GM19455 (cell line): ENCODE measurements at regions not wholly inside any gene's neighbourhood (a gene's known extent, or its start where the extent isn't known, plus 50 kb on each side); places are given as distances from the start of the nearest gene placed in this dataset.
A peak's percentile ranks its signal among the peaks of the same experiment; 100 is the strongest.
"Not testable (repeated sequence)": the region's sequence is repeated elsewhere in the genome, so short reads cannot be mapped to it uniquely, and the experiment has no call there.

Experiments
- ATAC-seq: cut with Tn5 transposase; IDR thresholded peaks from one replicate; pipeline ENCODE4 v1.9.1; 2021; ENCODE audit not compliant: unreplicated experiment

- no peak for ATAC-seq
Measured at GRCh38 chr2:89831641-89832498, 1140.4 kb downstream of the RPIA start.

DNA sequence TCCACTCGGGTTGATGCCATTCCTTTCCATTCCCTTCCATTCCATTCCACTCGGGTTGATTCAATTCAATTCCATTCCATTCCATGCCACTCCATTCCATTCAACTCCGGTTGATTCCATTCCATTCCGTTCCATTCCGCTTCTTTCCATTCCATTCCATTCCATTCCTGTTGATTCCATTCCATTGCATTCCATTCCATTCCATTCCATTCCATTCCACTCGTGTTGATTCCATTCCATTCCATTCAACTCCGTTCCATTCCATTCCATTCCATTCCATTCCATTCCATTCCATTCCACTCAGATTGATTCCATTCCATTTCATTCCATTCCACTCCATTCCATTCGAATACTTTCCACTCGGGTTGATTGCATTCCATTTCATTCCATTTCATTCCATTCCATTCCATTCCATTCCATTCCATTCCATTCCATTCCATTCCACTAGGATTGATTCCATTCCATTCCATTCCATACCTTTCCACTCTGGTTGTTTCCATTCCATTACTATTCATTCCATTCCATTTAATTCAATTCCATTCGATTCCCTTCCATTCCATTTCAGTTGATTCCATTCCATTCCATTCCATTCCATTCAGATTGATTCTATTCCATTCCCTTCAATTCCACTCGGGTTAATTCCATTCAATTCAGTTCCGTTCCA, 1141.8 kb downstream of the RPIA start:
- ATAC-seq = peak; percentile 53

GRCh38 chr2:89833780-89834117, 1142.3 kb downstream of the RPIA start:
- ATAC-seq = no peak

DNA sequence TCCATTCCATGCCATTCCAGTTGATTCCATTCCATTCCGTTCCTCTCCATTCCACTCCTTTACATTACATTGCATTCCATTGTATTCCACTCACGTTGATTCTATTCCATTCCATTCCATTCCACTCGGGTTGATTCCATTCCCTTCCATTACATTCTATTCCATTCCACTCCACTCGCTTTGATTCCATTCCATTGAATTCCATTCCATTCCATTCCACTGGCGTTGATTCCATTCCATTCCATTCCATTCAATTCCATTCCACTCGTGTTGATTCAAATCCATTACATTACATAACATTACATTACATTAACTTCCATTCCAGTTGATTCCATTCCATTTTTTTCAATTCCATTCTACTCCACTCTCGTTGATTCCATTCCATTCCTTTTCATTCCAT, 1142.8 kb downstream of the RPIA start:
- ATAC-seq = no peak

GRCh38 chr2:89836326-89836725, 1144.9 kb downstream of the RPIA start:
- peak; percentile 52 for ATAC-seq

- ATAC-seq = no peak
Measured at GRCh38 chr2:89837962-89838625, 1146.6 kb downstream of the RPIA start.

DNA sequence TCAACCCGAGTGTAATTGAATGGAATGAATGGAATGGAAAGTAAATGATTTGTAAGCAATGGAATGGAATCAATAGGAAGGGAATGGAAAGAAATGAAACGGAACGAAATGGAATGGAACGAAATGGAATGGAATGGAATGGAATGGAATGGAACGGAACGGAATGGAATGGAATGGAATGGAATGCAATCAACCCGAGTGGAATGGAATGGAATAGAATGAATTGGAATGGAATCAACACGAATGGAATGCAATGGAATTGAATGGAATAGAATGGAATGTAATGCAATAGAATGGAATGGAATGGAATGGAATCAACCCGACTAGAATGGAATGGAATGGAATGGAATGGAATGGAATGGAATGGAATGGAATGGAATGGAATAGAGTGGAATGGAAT, 1148.7 kb downstream of the RPIA start:
- peak; percentile 39 for ATAC-seq

GRCh38 chr2:89840781-89841475, 1149.5 kb downstream of the RPIA start:
- peak; percentile 41 for ATAC-seq

GRCh38 chr2:89841476-89841840, 1150.0 kb downstream of the RPIA start:
- ATAC-seq = no peak

GRCh38 chr2:89842180-89842908, 1150.9 kb downstream of the RPIA start:
- ATAC-seq = no peak

- no peak for ATAC-seq
Measured at GRCh38 chr2:89844221-89844943, 1152.9 kb downstream of the RPIA start.

- ATAC-seq = no peak
Measured at GRCh38 chr2:89845532-89845931, 1154.1 kb downstream of the RPIA start.

GRCh38 chr2:89848114-89848513, 1156.6 kb downstream of the RPIA start:
- ATAC-seq = no peak

- no peak for ATAC-seq
Measured at GRCh38 chr2:89848763-89849368, 1157.4 kb downstream of the RPIA start.

- ATAC-seq = no peak
Measured at GRCh38 chr2:89849731-89850130, 1158.3 kb downstream of the RPIA start.

DNA sequence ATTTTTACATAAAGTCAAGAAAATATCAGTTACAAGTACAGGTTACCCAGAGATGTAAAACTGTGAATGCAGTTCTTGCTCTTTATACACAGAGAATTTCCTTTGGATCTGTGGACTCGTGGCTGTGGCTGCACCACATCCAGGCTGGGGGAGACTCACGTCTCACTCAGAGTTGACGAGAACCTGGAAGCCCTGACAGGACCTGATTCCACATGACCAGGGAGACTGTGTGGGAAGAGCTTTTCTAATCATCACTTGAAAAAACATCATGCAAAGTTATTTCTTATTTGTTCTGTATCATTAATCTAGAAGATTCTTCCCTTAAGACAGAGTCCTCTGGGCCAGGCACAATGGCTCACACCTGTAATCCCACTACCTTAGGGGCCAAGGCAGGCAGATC, 1159.0 kb downstream of the RPIA start:
- no peak for ATAC-seq

DNA sequence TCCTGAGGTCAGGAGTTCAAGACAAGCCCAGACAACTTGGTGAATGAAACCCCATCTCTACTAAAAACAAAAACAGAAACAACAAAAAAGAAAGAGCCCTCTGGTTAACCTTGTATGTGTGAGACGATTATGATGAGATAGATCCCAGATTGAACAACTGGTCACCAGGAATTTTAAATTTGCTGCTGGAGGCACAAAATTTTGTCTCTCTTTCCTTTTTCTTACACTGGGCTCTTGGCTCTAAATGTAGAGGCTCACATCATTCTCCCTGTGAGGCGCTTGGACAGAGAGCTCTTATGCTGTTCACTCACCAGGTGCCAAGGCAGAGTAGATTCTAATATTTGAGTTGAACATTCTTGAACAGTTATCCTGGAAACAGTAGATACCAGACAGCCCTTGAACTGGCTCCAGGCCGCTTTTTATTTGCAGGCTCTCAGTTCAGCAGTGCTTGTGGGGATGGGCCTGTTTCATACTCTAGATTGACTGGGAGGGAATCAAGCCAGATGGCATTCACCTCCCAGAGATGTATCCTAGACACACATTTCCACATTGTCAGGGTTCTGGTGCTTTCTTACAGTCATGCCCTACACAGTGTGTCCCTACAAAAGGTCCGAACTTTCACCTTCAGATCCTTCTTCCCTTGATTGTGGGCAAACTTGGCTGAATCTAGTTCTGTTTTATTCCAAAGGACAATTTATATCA, 1159.6 kb downstream of the RPIA start:
- ATAC-seq = no peak

GRCh38 chr2:89851583-89851905, 1160.1 kb downstream of the RPIA start:
- ATAC-seq = no peak

DNA sequence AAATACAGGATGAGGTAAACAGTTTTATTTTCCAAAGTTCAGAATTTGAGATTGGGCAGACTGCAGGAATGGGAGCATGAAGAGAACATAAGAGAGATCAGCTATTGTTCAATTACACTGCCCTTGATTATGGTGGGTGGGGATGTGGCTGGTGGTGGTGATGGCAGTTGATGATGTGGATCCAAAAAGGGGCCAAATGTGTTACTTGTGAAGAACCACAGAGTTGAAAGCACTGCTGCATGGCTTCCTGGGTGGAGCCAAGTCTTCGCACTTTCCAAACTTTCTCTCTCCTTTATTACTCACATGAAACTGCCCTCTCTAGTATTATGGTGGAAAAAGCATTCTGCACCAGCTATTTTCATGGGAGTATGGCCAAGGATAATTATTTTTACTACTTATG, 1162.0 kb downstream of the RPIA start:
- ATAC-seq = not testable (repeated sequence)
